ENCODE measurements at regions not wholly inside any gene's neighbourhood (a gene's known extent, or its start where the extent isn't known, plus 50 kb on each side); places are given as distances from the start of the nearest gene placed in this dataset.

- no peak overlapping the region for H3K4me3 ChIP-seq (ENCODE audit: low read depth, low read length, poor library complexity, severe bottlenecking)
- H3K36me3 ChIP-seq (ENCODE audit: insufficient read depth, low read length): no peaks in the 10 kb centered on the region
- H2AFZ ChIP-seq (ENCODE audit: low read length): no peak overlapping the region
- H3K4me2 ChIP-seq (ENCODE audit: low read length): no peak overlapping the region
- no peaks in the 10 kb centered on the region for H3K27me3 ChIP-seq (ENCODE audit: insufficient read depth, low read length)
- H3K4me1 ChIP-seq (ENCODE audit: insufficient read depth, low read length, severe bottlenecking): no peaks in the 10 kb centered on the region
- H3K9ac ChIP-seq (ENCODE audit: low read length): no peak overlapping the region
- no peaks in the 10 kb centered on the region for H4K20me1 ChIP-seq (ENCODE audit: insufficient read depth, low read length)
- H3F3A ChIP-seq (ENCODE audit: insufficient read depth, low read length): no peaks in the 10 kb centered on the region
- no peaks in the 10 kb centered on the region for H3K9me2 ChIP-seq (ENCODE audit: low read depth, low read length)
- TF ChIP-seq, protein P1, sequence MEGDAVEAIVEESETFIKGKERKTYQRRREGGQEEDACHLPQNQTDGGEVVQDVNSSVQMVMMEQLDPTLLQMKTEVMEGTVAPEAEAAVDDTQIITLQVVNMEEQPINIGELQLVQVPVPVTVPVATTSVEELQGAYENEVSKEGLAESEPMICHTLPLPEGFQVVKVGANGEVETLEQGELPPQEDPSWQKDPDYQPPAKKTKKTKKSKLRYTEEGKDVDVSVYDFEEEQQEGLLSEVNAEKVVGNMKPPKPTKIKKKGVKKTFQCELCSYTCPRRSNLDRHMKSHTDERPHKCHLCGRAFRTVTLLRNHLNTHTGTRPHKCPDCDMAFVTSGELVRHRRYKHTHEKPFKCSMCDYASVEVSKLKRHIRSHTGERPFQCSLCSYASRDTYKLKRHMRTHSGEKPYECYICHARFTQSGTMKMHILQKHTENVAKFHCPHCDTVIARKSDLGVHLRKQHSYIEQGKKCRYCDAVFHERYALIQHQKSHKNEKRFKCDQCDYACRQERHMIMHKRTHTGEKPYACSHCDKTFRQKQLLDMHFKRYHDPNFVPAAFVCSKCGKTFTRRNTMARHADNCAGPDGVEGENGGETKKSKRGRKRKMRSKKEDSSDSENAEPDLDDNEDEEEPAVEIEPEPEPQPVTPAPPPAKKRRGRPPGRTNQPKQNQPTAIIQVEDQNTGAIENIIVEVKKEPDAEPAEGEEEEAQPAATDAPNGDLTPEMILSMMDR (IDR thresholded peaks at IDR 0.05; ENCODE audit: low read length): peak; percentile 35; the same call in 1 of the 2 replicates
- no peak for TF ChIP-seq EZH2 (IDR thresholded peaks at IDR 0.05; ENCODE audit: borderline replicate concordance, low read length)
- H3K79me2 ChIP-seq (ENCODE audit: insufficient read depth, low read length): no peaks in the 10 kb centered on the region
- H3K27ac ChIP-seq (ENCODE audit: low read depth, low read length, poor library complexity, severe bottlenecking): no peak overlapping the region
- no peaks in the 10 kb centered on the region for H3K9me3 ChIP-seq (ENCODE audit: low read length)
These were observed 531.0 kb downstream of the SMARCA1 start for GRCh38 chrX:128992107-128992971.

- Histone ChIP-seq H3K36me3 (ENCODE audit: insufficient read depth, low read length) (no peaks in the 10 kb centered on the region), H3K4me3 (ENCODE audit: low read depth, low read length, poor library complexity, severe bottlenecking) (no peak overlapping the region), H3K4me2 (ENCODE audit: low read length) (no peak overlapping the region), H3K27ac (ENCODE audit: low read depth, low read length, poor library complexity, severe bottlenecking) (no peak overlapping the region), H3K9me3 (ENCODE audit: low read length) (no peaks in the 10 kb centered on the region), H3K9me2 (ENCODE audit: low read depth, low read length) (no peaks in the 10 kb centered on the region), H3K79me2 (ENCODE audit: insufficient read depth, low read length) (no peaks in the 10 kb centered on the region), H3K4me1 (ENCODE audit: insufficient read depth, low read length, severe bottlenecking) (no peaks in the 10 kb centered on the region), H3K9ac (ENCODE audit: low read length) (no peak overlapping the region), H2AFZ (ENCODE audit: low read length) (no peak overlapping the region), H3K27me3 (ENCODE audit: insufficient read depth, low read length) (no peaks in the 10 kb centered on the region), H4K20me1 (ENCODE audit: insufficient read depth, low read length) (no peaks in the 10 kb centered on the region), H3F3A (ENCODE audit: insufficient read depth, low read length) (no peaks in the 10 kb centered on the region)
- TF ChIP-seq, protein P1 (IDR thresholded peaks at IDR 0.05; ENCODE audit: low read length): peak; percentile 53
- no peak for TF ChIP-seq EZH2 (IDR thresholded peaks at IDR 0.05; ENCODE audit: borderline replicate concordance, low read length)
These were observed 547.5 kb downstream of the SMARCA1 start for GRCh38 chrX:128975745-128976144.

- H3K9ac ChIP-seq (ENCODE audit: low read length): no peak overlapping the region
- no peak overlapping the region for H3K27ac ChIP-seq (ENCODE audit: low read depth, low read length, poor library complexity, severe bottlenecking)
- H4K20me1 ChIP-seq (ENCODE audit: insufficient read depth, low read length): no peaks in the 10 kb centered on the region
- no peak overlapping the region for H3K4me2 ChIP-seq (ENCODE audit: low read length)
- H3K9me2 ChIP-seq (ENCODE audit: low read depth, low read length): no peaks in the 10 kb centered on the region
- H3K36me3 ChIP-seq (ENCODE audit: insufficient read depth, low read length): no peaks in the 10 kb centered on the region
- no peaks in the 10 kb centered on the region for H3K79me2 ChIP-seq (ENCODE audit: insufficient read depth, low read length)
- H3K27me3 ChIP-seq (ENCODE audit: insufficient read depth, low read length): no peaks in the 10 kb centered on the region
- H3K4me3 ChIP-seq (ENCODE audit: low read depth, low read length, poor library complexity, severe bottlenecking): no peak overlapping the region
- H3K4me1 ChIP-seq (ENCODE audit: insufficient read depth, low read length, severe bottlenecking): no peaks in the 10 kb centered on the region
- H3F3A ChIP-seq (ENCODE audit: insufficient read depth, low read length): no peaks in the 10 kb centered on the region
- no peaks in the 10 kb centered on the region for H3K9me3 ChIP-seq (ENCODE audit: low read length)
- no peak overlapping the region for H2AFZ ChIP-seq (ENCODE audit: low read length)
- no peak for TF ChIP-seq EZH2 (IDR thresholded peaks at IDR 0.05; ENCODE audit: borderline replicate concordance, low read length)
- TF ChIP-seq, protein P1 (IDR thresholded peaks at IDR 0.05; ENCODE audit: low read length): no peak
These were observed 550.3 kb downstream of the SMARCA1 start for GRCh38 chrX:128973033-128973432.

All from OCI-LY1 (cell line).